Spleen (tissue), 7 donors: ENCODE measurements at regions not wholly inside any gene's neighbourhood (a gene's known extent, or its start where the extent isn't known, plus 50 kb on each side); places are given as distances from the start of the nearest gene placed in this dataset.

Experiments used
- POLR2A ChIP-seq, 3 donors: fragments of 450-650 bp; IDR thresholded peaks; one replicate each; pipeline ENCODE4 v1.5.1; 2017; ENCODE audit warnings: antibody characterized with exemption in 3 of 3, mild to moderate bottlenecking in 1 of 3
- POLR2AphosphoS5 ChIP-seq, 3 donors: sonication (generic); formaldehyde crosslinking; IDR thresholded peaks; one replicate each; pipeline ENCODE4 v1.5.1; 2017; ENCODE audit warnings: antibody characterized with exemption in 3 of 3
- TF ChIP-seq, protein P1 (sequence below), 11 experiments: fragments of 200-600 bp in 7 of 11; fragments of 450-650 bp in 4 of 11; sonication (generic) in 4 of 11; IDR thresholded peaks in 8 of 11; conservative IDR thresholded peaks in 3 of 11; 1 replicate in 7 of 11; 2 replicates in 4 of 11; pipeline versions ENCODE4 v1.4.0 to v1.8.0; 2016 to 2021; ENCODE audit warnings: antibody characterized with exemption in 11 of 11, inconsistent platforms in 4 of 11, mild to moderate bottlenecking in 1 of 11
- donor health status: DM: no; HTN: no; CAD: no; lungs with moderate emphysema.
- donor health status: DM: no; HTN: no; CAD: no.
- donor health status: DM: no; HTN: no; CAD: no.

DNA sequence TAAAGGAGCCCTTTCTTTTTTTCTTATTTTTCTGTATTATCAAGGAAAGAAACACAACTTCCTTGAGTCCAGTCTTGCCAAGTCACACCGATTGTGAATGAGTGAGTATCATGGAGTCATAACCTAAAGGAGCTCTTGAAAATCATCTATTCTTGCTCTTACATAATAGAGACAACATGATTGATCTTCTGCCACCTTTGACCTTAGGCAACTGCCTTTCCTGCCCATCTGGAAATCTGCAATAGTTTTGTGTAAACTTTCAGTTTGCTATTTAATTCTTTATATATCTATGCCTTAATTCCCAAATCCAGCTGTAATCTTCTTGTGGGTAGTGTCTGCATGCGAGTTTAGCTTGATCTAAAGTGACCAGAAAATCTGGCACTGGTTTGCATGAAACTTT lies 149.9 kb upstream of the FST start:
- TF ChIP-seq, protein P1, sequence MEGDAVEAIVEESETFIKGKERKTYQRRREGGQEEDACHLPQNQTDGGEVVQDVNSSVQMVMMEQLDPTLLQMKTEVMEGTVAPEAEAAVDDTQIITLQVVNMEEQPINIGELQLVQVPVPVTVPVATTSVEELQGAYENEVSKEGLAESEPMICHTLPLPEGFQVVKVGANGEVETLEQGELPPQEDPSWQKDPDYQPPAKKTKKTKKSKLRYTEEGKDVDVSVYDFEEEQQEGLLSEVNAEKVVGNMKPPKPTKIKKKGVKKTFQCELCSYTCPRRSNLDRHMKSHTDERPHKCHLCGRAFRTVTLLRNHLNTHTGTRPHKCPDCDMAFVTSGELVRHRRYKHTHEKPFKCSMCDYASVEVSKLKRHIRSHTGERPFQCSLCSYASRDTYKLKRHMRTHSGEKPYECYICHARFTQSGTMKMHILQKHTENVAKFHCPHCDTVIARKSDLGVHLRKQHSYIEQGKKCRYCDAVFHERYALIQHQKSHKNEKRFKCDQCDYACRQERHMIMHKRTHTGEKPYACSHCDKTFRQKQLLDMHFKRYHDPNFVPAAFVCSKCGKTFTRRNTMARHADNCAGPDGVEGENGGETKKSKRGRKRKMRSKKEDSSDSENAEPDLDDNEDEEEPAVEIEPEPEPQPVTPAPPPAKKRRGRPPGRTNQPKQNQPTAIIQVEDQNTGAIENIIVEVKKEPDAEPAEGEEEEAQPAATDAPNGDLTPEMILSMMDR (IDR thresholded peaks at IDR 0.05 in 8 of 11, conservative IDR thresholded peaks at IDR 0.05 in 3 of 11), result no peak
- TF ChIP-seq POLR2A (IDR thresholded peaks at IDR 0.05), result no peak
- TF ChIP-seq POLR2AphosphoS5 (IDR thresholded peaks at IDR 0.05), result no peak
